H9 (cell line): ENCODE measurements at regions not wholly inside any gene's neighbourhood (a gene's known extent, or its start where the extent isn't known, plus 50 kb on each side); places are given as distances from the start of the nearest gene placed in this dataset.

ENCODE experiments used
- DNase-seq: peaks from one replicate; pipeline ENCODE4 v3.0.0-alpha.2; 2017
- H2AFZ ChIP-seq: one replicate; pipeline ENCODE4 v1.6.1; 2013; ENCODE audit warnings: mild to moderate bottlenecking, low read length, control low read depth, moderate library complexity
- H2AK5ac ChIP-seq: 2 replicates; pipeline ENCODE4 v1.6.1; 2013; ENCODE audit warnings: low read length, control low read depth, mixed read lengths; ENCODE audit not compliant: insufficient read length
- H2BK120ac ChIP-seq: one replicate; pipeline ENCODE4 v1.6.1; 2013; ENCODE audit warnings: low read depth, mild to moderate bottlenecking, low read length, control low read depth, inconsistent platforms; ENCODE audit not compliant: poor library complexity, severe bottlenecking
- H2BK12ac ChIP-seq: 2 replicates; pipeline ENCODE4 v1.6.1; 2013; ENCODE audit warnings: low read length, control low read depth, mixed read lengths, low read depth; ENCODE audit not compliant: insufficient read length
- H2BK15ac ChIP-seq: 2 replicates; pipeline ENCODE4 v1.6.1; 2013; ENCODE audit warnings: low read depth, low read length, control low read depth
- H2BK20ac ChIP-seq: one replicate; pipeline ENCODE4 v1.6.1; 2013; ENCODE audit warnings: low read depth, mild to moderate bottlenecking, low read length, control low read depth, inconsistent platforms; ENCODE audit not compliant: poor library complexity, severe bottlenecking
- H2BK5ac ChIP-seq: 2 replicates; pipeline ENCODE4 v1.6.1; 2013; ENCODE audit warnings: low read length, control low read depth, mixed read lengths; ENCODE audit not compliant: insufficient read length
- H3K14ac ChIP-seq: 2 replicates; pipeline ENCODE4 v1.6.1; 2013; ENCODE audit warnings: low read length, control low read depth; ENCODE audit not compliant: insufficient read depth
- H3K18ac ChIP-seq: 2 replicates; pipeline ENCODE4 v1.6.1; 2013; ENCODE audit warnings: low read depth, mild to moderate bottlenecking, mixed read lengths, low read length, control low read depth; ENCODE audit not compliant: insufficient read length
- H3K23ac ChIP-seq: 2 replicates; pipeline ENCODE4 v1.6.1; 2013; ENCODE audit warnings: low read length, control low read depth, mixed read lengths, low read depth; ENCODE audit not compliant: insufficient read length
- H3K23me2 ChIP-seq: 2 replicates; pipeline ENCODE4 v1.6.1; 2013; ENCODE audit warnings: low read depth, mild to moderate bottlenecking, mixed read lengths, low read length, control low read depth; ENCODE audit not compliant: insufficient read length, poor library complexity, severe bottlenecking
- H3K27ac ChIP-seq: 2 replicates; pipeline ENCODE4 v1.5.1; 2013; ENCODE audit warnings: low read length, control low read depth, mixed read lengths, low read depth; ENCODE audit not compliant: insufficient read length
- H3K27me3 ChIP-seq: 2 replicates; pipeline ENCODE4 v1.6.1; 2013; ENCODE audit warnings: low read length, control low read depth, inconsistent platforms; ENCODE audit not compliant: insufficient read depth
- H3K4ac ChIP-seq: 2 replicates; pipeline ENCODE4 v1.6.1; 2013; ENCODE audit warnings: low read depth, mild to moderate bottlenecking, control low read depth, inconsistent platforms, low read length, moderate library complexity
- H3K4me1 ChIP-seq: 2 replicates; pipeline ENCODE4 v1.6.1; 2013; ENCODE audit warnings: low read length, control low read depth, inconsistent platforms; ENCODE audit not compliant: insufficient read depth
- H3K4me2 ChIP-seq: 2 replicates; pipeline ENCODE4 v1.6.1; 2013; ENCODE audit warnings: low read length, control low read depth, mixed read lengths; ENCODE audit not compliant: insufficient read length, insufficient read depth
- H3K56ac ChIP-seq: 2 replicates; pipeline ENCODE4 v1.6.1; 2013; ENCODE audit warnings: low read depth, mild to moderate bottlenecking, mixed read lengths, low read length, control low read depth; ENCODE audit not compliant: insufficient read length
- H3K79me1 ChIP-seq: 2 replicates; pipeline ENCODE4 v1.6.1; 2013; ENCODE audit warnings: low read depth, mild to moderate bottlenecking, moderate library complexity, low read length, control low read depth, inconsistent platforms; ENCODE audit not compliant: insufficient read depth, poor library complexity, severe bottlenecking
- H3K79me2 ChIP-seq: 2 replicates; pipeline ENCODE4 v1.6.1; 2013; ENCODE audit warnings: low read length, control low read depth, inconsistent platforms; ENCODE audit not compliant: insufficient read depth
- H3K9ac ChIP-seq: 2 replicates; pipeline ENCODE4 v1.6.1; 2013; ENCODE audit warnings: low read length, control low read depth, mixed read lengths; ENCODE audit not compliant: insufficient read length; ENCODE audit errors: extremely low read depth
- H3K9me3 ChIP-seq: one replicate; pipeline ENCODE4 v1.6.1; 2013; ENCODE audit warnings: low read depth, low read length, inconsistent platforms; ENCODE audit not compliant: control insufficient read depth
- H3T11ph ChIP-seq: one replicate; pipeline ENCODE4 v1.6.1; 2013; ENCODE audit warnings: mild to moderate bottlenecking, low read length, control low read depth, inconsistent platforms
- H4K20me1 ChIP-seq: one replicate; pipeline ENCODE4 v1.6.1; 2013; ENCODE audit not compliant: control insufficient read depth, insufficient read length, insufficient read depth
- H4K5ac ChIP-seq: 2 replicates; pipeline ENCODE4 v1.6.1; 2013; ENCODE audit warnings: low read depth, mild to moderate bottlenecking, mixed read lengths, low read length, control low read depth; ENCODE audit not compliant: insufficient read length
- H4K8ac ChIP-seq: replicated peaks from 2 replicates; pipeline ENCODE4 v1.6.1; 2013; ENCODE audit warnings: low read length, control low read depth, mixed read lengths, low read depth; ENCODE audit not compliant: insufficient read length
- H4K91ac ChIP-seq: 2 replicates; pipeline ENCODE4 v1.6.1; 2013; ENCODE audit warnings: low read depth, mild to moderate bottlenecking, moderate library complexity, mixed read lengths, low read length, control low read depth; ENCODE audit not compliant: insufficient read length
- H3K27ac Mint-ChIP-seq, 3 experiments: 2 replicates in 2 of 3; 3 replicates in 1 of 3; pipeline ENCODE4 v1.8.0; 2020 to 2021; ENCODE audit warnings: mixed read lengths in 3 of 3, mild to moderate bottlenecking in 1 of 3, moderate library complexity in 1 of 3
- H3K27me3 Mint-ChIP-seq: 2 replicates; pipeline ENCODE4 v1.8.0; 2021; ENCODE audit warnings: low read depth, mild to moderate bottlenecking, moderate library complexity, mixed read lengths
- H3K36me3 Mint-ChIP-seq, 3 experiments: 2 replicates in 2 of 3; 3 replicates in 1 of 3; pipeline ENCODE4 v1.8.0; 2020 to 2021; ENCODE audit warnings: low read depth in 3 of 3, mixed read lengths in 3 of 3; ENCODE audit not compliant: insufficient read depth in 1 of 3
- H3K4me1 Mint-ChIP-seq, 2 experiments: 2 replicates each; pipeline ENCODE4 v1.8.0; 2020; ENCODE audit warnings: mixed read lengths in 2 of 2
- H3K4me3 Mint-ChIP-seq, 2 experiments: 2 replicates in 1 of 2; 3 replicates in 1 of 2; pipeline ENCODE4 v1.8.0; 2020 to 2021; ENCODE audit warnings: mild to moderate bottlenecking in 2 of 2, mixed read lengths in 2 of 2, moderate library complexity in 1 of 2
- H3K9me3 Mint-ChIP-seq, 2 experiments: 2 replicates in 1 of 2; 3 replicates in 1 of 2; pipeline ENCODE4 v1.8.0; 2020; ENCODE audit warnings: mild to moderate bottlenecking in 2 of 2, mixed read lengths in 2 of 2, moderate library complexity in 1 of 2
- WGBS: extraction: QIAGEN DNeasy Blood & Tissue Kit; methylation state at CpG from one replicate; pipeline ENCODE4 v1.1.7; 2013; ENCODE audit warnings: missing lambda C conversion rate, low lambda C conversion rate, mixed read lengths; ENCODE audit not compliant: insufficient read length; ENCODE audit errors: extremely low coverage; 5-methylcytosine and 5-hydroxymethylcytosine counted together
- TF ChIP-seq, protein P1 (sequence below): fragments of 200-600 bp; sonication (generic); conservative IDR thresholded peaks from 3 replicates; pipeline ENCODE4 v1.8.0; 2021; ENCODE audit warnings: antibody characterized with exemption, mild to moderate bottlenecking

GRCh38 chr4:158035662-158036195 lies 137.1 kb downstream of the GASK1B start:
- Histone ChIP-seq H2AK5ac (no peak overlapping the region), H4K5ac (no peak overlapping the region), H2BK120ac (no peak overlapping the region), H3K9ac (no peak overlapping the region), H3K56ac (no peak overlapping the region), H4K20me1 (no peaks in the 10 kb centered on the region), H4K8ac (no peak overlapping the region), H3T11ph (no peak overlapping the region), H3K9me3 (no peaks in the 10 kb centered on the region), H3K4me2 (no peak overlapping the region), H2BK5ac (no peak overlapping the region), H2BK15ac (no peak overlapping the region), H3K18ac (no peak overlapping the region), H3K14ac (no peak overlapping the region), H3K79me2 (no peaks in the 10 kb centered on the region), H3K4me1 (no peaks in the 10 kb centered on the region), H3K4ac (no peak overlapping the region), H2BK20ac (no peak overlapping the region), H2BK12ac (no peak overlapping the region), H4K91ac (no peak overlapping the region), H3K27me3 (no peaks in the 10 kb centered on the region), H3K23ac (no peak overlapping the region), H2AFZ (no peak overlapping the region), H3K27ac (no peak overlapping the region), H3K79me1 (no peaks in the 10 kb centered on the region), H3K23me2 (no peaks in the 10 kb centered on the region)
- no peak overlapping the region for H3K4me3 Mint-ChIP-seq
- TF ChIP-seq, protein P1, sequence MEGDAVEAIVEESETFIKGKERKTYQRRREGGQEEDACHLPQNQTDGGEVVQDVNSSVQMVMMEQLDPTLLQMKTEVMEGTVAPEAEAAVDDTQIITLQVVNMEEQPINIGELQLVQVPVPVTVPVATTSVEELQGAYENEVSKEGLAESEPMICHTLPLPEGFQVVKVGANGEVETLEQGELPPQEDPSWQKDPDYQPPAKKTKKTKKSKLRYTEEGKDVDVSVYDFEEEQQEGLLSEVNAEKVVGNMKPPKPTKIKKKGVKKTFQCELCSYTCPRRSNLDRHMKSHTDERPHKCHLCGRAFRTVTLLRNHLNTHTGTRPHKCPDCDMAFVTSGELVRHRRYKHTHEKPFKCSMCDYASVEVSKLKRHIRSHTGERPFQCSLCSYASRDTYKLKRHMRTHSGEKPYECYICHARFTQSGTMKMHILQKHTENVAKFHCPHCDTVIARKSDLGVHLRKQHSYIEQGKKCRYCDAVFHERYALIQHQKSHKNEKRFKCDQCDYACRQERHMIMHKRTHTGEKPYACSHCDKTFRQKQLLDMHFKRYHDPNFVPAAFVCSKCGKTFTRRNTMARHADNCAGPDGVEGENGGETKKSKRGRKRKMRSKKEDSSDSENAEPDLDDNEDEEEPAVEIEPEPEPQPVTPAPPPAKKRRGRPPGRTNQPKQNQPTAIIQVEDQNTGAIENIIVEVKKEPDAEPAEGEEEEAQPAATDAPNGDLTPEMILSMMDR: no peak
- H3K4me1 Mint-ChIP-seq: no peaks in the 10 kb centered on the region
- DNase-seq: no peak
- no CpG with 5 or more reads among the region's 2 CpGs for WGBS
- H3K36me3 Mint-ChIP-seq: no peaks in the 10 kb centered on the region; a peak in 3 of 7 replicates
- no peak overlapping the region for H3K27ac Mint-ChIP-seq
- H3K27me3 Mint-ChIP-seq: no peaks in the 10 kb centered on the region
- H3K9me3 Mint-ChIP-seq: peaks cover 0 to 3% of the 10 kb centered on the region in 2 experiments; a peak in 1 of 5 replicates
